Esophagus squamous epithelium (tissue), 5 donors: ENCODE measurements at regions not wholly inside any gene's neighbourhood (a gene's known extent, or its start where the extent isn't known, plus 50 kb on each side); places are given as distances from the start of the nearest gene placed in this dataset.
"Not testable (repeated sequence)": the region's sequence is repeated elsewhere in the genome, so short reads cannot be mapped to it uniquely, and the experiment has no call there.

Experiments used
- DNase-seq: peaks from one replicate; lab custom pipeline; 2025; lab: John Stamatoyannopoulos, UW
- H3K27ac ChIP-seq, 4 donors: fragments of 200-600 bp; sonication (generic); one replicate each; pipeline ENCODE4 v1.5.1; 2016 to 2019; ENCODE audit warnings: mild to moderate bottlenecking in 1 of 4
- H3K27me3 ChIP-seq, 4 donors: fragments of 200-600 bp; sonication (generic); 1 replicate in 3 of 4; 2 replicates in 1 of 4; pipeline versions ENCODE4 v1.5.1 to v1.6.0; 2017 to 2021; ENCODE audit warnings: antibody characterized with exemption in 1 of 4
- H3K36me3 ChIP-seq, 3 donors: fragments of 200-600 bp; sonication (generic); one replicate each; pipeline ENCODE4 v1.5.1; 2016 to 2019
- H3K4me1 ChIP-seq, 3 donors: fragments of 200-600 bp; sonication (generic); one replicate each; pipeline ENCODE4 v1.5.1; 2017 to 2019
- H3K4me3 ChIP-seq, 4 donors: fragments of 200-600 bp; sonication (generic); 1 replicate in 3 of 4; 2 replicates in 1 of 4; pipeline ENCODE4 v1.5.1; 2016 to 2019; ENCODE audit warnings: mild to moderate bottlenecking in 2 of 4, moderate library complexity in 1 of 4
- H3K9me3 ChIP-seq, 3 donors: fragments of 200-600 bp; sonication (generic); one replicate each; pipeline ENCODE4 v1.5.1; 2016 to 2019
- CTCF ChIP-seq, 6 experiments: fragments of 450-650 bp in 4 of 6; fragments of 200-600 bp in 2 of 6; sonication (generic) in 2 of 6; IDR thresholded peaks; one replicate each; pipeline ENCODE4 v1.5.1; 2016 to 2019; ENCODE audit warnings: antibody characterized with exemption in 6 of 6, mild to moderate bottlenecking in 4 of 6, moderate library complexity in 4 of 6
- POLR2A ChIP-seq, 4 donors: fragments of 450-650 bp; IDR thresholded peaks; one replicate each; pipeline ENCODE4 v1.6.1; 2017; ENCODE audit warnings: antibody characterized with exemption in 4 of 4, mild to moderate bottlenecking in 4 of 4, moderate library complexity in 3 of 4
- WGBS, 2 donors: methylation state at CpG; one replicate each; pipeline ENCODE4 v1.1.5; 2018; 5-methylcytosine and 5-hydroxymethylcytosine counted together
- intact Hi-C: fragments of 100-400 bp; cut with DNase I; formaldehyde crosslinking; loops from one replicate; pipeline ENCODE4 v1.15.0; 2022
- donor health status: DM: yes; HTN: yes; CAD: no.

GRCh38 chr5:168096525-168096924 is 194.9 kb upstream of the WWC1 start:
- no peaks in the 10 kb centered on the region for H3K36me3 ChIP-seq
- 53 to 71% methylated on average over 1 of the region's 1 CpG for whole genome bisulfite sequencing, 2 donors
- intact Hi-C loops, result no loop called here

GRCh38 chr5:168097876-168098653 is 193.4 kb upstream of the WWC1 start:
- Histone ChIP-seq H3K9me3 (no peaks in the 10 kb centered on the region), H3K4me1 (no peaks in the 10 kb centered on the region), H3K4me3 (no peak overlapping the region), H3K36me3 (no peaks in the 10 kb centered on the region), H3K27me3 (no peaks in the 10 kb centered on the region), H3K27ac (no peak overlapping the region)
- DNase-seq, result no peak
- intact Hi-C loops, result no loop called here
- WGBS, 2 donors, result 71 to 75% methylated on average over 11 to 12 of the region's 12 CpGs
- TF ChIP-seq POLR2A (IDR thresholded peaks at IDR 0.05) (no peak), CTCF (IDR thresholded peaks at IDR 0.05) (no peak)

More at GRCh38 chr5:168096525-168096924, 194.9 kb upstream of the WWC1 start:
- Histone ChIP-seq H3K27ac (no peak overlapping the region), H3K4me1 (no peaks in the 10 kb centered on the region), H3K4me3 (no peak overlapping the region), H3K27me3 (no peaks in the 10 kb centered on the region), H3K9me3 (no peaks in the 10 kb centered on the region)
- DNase-seq, result no peak
- TF ChIP-seq POLR2A (IDR thresholded peaks at IDR 0.05) (no peak), CTCF (IDR thresholded peaks at IDR 0.05) (no peak)

GRCh38 chr5:168101352-168101751 is 190.1 kb upstream of the WWC1 start:
- no peak overlapping the region for H3K27ac ChIP-seq
- no peaks in the 10 kb centered on the region for H3K9me3 ChIP-seq
- WGBS, 2 donors, result 83 to 93% methylated on average over 8 of the region's 8 CpGs
- no peaks in the 10 kb centered on the region for H3K27me3 ChIP-seq
- no peaks in the 10 kb centered on the region for H3K36me3 ChIP-seq
- no peak overlapping the region for H3K4me3 ChIP-seq
- TF ChIP-seq POLR2A (IDR thresholded peaks at IDR 0.05) (no peak), CTCF (IDR thresholded peaks at IDR 0.05) (no peak)
- intact Hi-C loops, result no loop called here
- H3K4me1 ChIP-seq, result no peaks in the 10 kb centered on the region
- DNase-seq, result no peak

- H3K27me3 ChIP-seq, H3K36me3 ChIP-seq, intact Hi-C loops, H3K9me3 ChIP-seq, H3K4me1 ChIP-seq, H3K27ac ChIP-seq, DNase-seq, H3K4me3 ChIP-seq: not testable (repeated sequence)
- 86 to 96% methylated on average over 5 of the region's 6 CpGs for WGBS, 2 donors
These were observed 188.4 kb upstream of the WWC1 start for GRCh38 chr5:168103018-168103417.

GRCh38 chr5:168104350-168104749 is 187.1 kb upstream of the WWC1 start:
- no peaks in the 10 kb centered on the region for H3K4me1 ChIP-seq
- H3K27ac ChIP-seq, result no peak overlapping the region
- intact Hi-C loops, result no loop called here
- TF ChIP-seq CTCF (IDR thresholded peaks at IDR 0.05) (no peak), POLR2A (IDR thresholded peaks at IDR 0.05) (no peak)
- DNase-seq, result no peak
- WGBS, 2 donors, result 91 to 92% methylated on average over 7 to 12 of the region's 12 CpGs
- no peaks in the 10 kb centered on the region for H3K36me3 ChIP-seq
- H3K27me3 ChIP-seq, result no peaks in the 10 kb centered on the region
- H3K4me3 ChIP-seq, result no peak overlapping the region
- H3K9me3 ChIP-seq, result no peaks in the 10 kb centered on the region
